BLaER1 treated with 17β-estradiol and CSF1 and Interleukin-3, amounts not matched to agents 10 nM and 100 nM (cell line): ENCODE measurements at regions not wholly inside any gene's neighbourhood (a gene's known extent, or its start where the extent isn't known, plus 50 kb on each side); places are given as distances from the start of the nearest gene placed in this dataset.
"Not testable (repeated sequence)": the region's sequence is repeated elsewhere in the genome, so short reads cannot be mapped to it uniquely, and the experiment has no call there.

Experiments
- H3K27ac ChIP-seq, 11 experiments: shearing (Covaris generic); formaldehyde crosslinking; 2 replicates each; pipeline ENCODE4 v1.8.1; 2022
- H3K27me3 ChIP-seq, 11 experiments: shearing (Covaris generic); formaldehyde crosslinking; 2 replicates each; pipeline ENCODE4 v1.8.1; 2022
- H3K36me3 ChIP-seq, 11 experiments: shearing (Covaris generic); formaldehyde crosslinking; 2 replicates each; pipeline ENCODE4 v1.8.1; 2022
- H3K4me1 ChIP-seq, 10 experiments: shearing (Covaris generic); formaldehyde crosslinking; 2 replicates each; pipeline ENCODE4 v1.8.1; 2022
- H3K4me2 ChIP-seq, 11 experiments: shearing (Covaris generic); formaldehyde crosslinking; 2 replicates each; pipeline ENCODE4 v1.8.1; 2022
- H3K4me3 ChIP-seq, 10 experiments: shearing (Covaris generic); formaldehyde crosslinking; 2 replicates each; pipeline ENCODE4 v1.8.1; 2022
- H3K9ac ChIP-seq, 11 experiments: shearing (Covaris generic); formaldehyde crosslinking; 2 replicates each; pipeline ENCODE4 v1.8.1; 2022
- H3K9me3 ChIP-seq, 11 experiments: shearing (Covaris generic); formaldehyde crosslinking; replicated peaks in 1 of 11; 2 replicates each; pipeline ENCODE4 v1.8.1; 2022
- H4K20me1 ChIP-seq, 11 experiments: shearing (Covaris generic); formaldehyde crosslinking; 2 replicates each; pipeline ENCODE4 v1.8.1; 2022
- Cebpa-rat ChIP-seq, 11 experiments: shearing (Covaris generic); IDR thresholded peaks; 2 replicates each; pipeline ENCODE4 v1.8.1; 2022

GRCh38 chr18:78793313-78794070, 186.1 kb upstream of the SALL3 start:
- no peaks in the 10 kb centered on the region; a peak in 2 of 22 replicates for H4K20me1 ChIP-seq
- no peak overlapping the region for H3K4me2 ChIP-seq
- no peak for TF ChIP-seq Cebpa-rat (IDR thresholded peaks at IDR 0.05)

GRCh38 chr18:78794071-78794430, 185.6 kb upstream of the SALL3 start:
- no peaks in the 10 kb centered on the region for H3K9me3 ChIP-seq
- H3K27ac ChIP-seq: no peak overlapping the region
- TF ChIP-seq Cebpa-rat (IDR thresholded peaks at IDR 0.05): no peak

More at GRCh38 chr18:78793313-78794070, 186.1 kb upstream of the SALL3 start:
- no peak overlapping the region for H3K27ac ChIP-seq
- no peaks in the 10 kb centered on the region for H3K36me3 ChIP-seq
- no peaks in the 10 kb centered on the region for H3K4me1 ChIP-seq
- H3K9me3 ChIP-seq: no peaks in the 10 kb centered on the region
- no peaks in the 10 kb centered on the region for H3K27me3 ChIP-seq
- H3K4me3 ChIP-seq: no peak overlapping the region
- H3K9ac ChIP-seq: no peak overlapping the region

GRCh38 chr18:78796693-78797455, 182.7 kb upstream of the SALL3 start:
- H3K4me2 ChIP-seq: no peak overlapping the region
- H3K4me1 ChIP-seq: no peaks in the 10 kb centered on the region
- H3K36me3 ChIP-seq: no peaks in the 10 kb centered on the region
- H3K9me3 ChIP-seq: no peaks in the 10 kb centered on the region
- no peaks in the 10 kb centered on the region for H3K27me3 ChIP-seq
- H3K9ac ChIP-seq: no peak overlapping the region
- H3K4me3 ChIP-seq: no peak overlapping the region
- no peak for TF ChIP-seq Cebpa-rat (IDR thresholded peaks at IDR 0.05)
- H4K20me1 ChIP-seq: no peaks in the 10 kb centered on the region; a peak in 2 of 22 replicates
- H3K27ac ChIP-seq: no peak overlapping the region

More at GRCh38 chr18:78794071-78794430, 185.6 kb upstream of the SALL3 start:
- H3K36me3 ChIP-seq: no peaks in the 10 kb centered on the region
- no peak overlapping the region for H3K4me3 ChIP-seq
- H4K20me1 ChIP-seq: no peaks in the 10 kb centered on the region; a peak in 2 of 22 replicates
- no peak overlapping the region for H3K9ac ChIP-seq
- H3K4me2 ChIP-seq: no peak overlapping the region
- H3K27me3 ChIP-seq: no peaks in the 10 kb centered on the region
- H3K4me1 ChIP-seq: no peaks in the 10 kb centered on the region

- H3K4me1 ChIP-seq: no peaks in the 10 kb centered on the region
- no peaks in the 10 kb centered on the region; a peak in 1 of 22 replicates for H4K20me1 ChIP-seq
- no peak overlapping the region for H3K4me2 ChIP-seq
- no peak overlapping the region for H3K9ac ChIP-seq
- H3K27me3 ChIP-seq: no peaks in the 10 kb centered on the region
- H3K36me3 ChIP-seq: no peaks in the 10 kb centered on the region
- no peaks in the 10 kb centered on the region for H3K9me3 ChIP-seq
- no peak for TF ChIP-seq Cebpa-rat (IDR thresholded peaks at IDR 0.05)
- H3K4me3 ChIP-seq: no peak overlapping the region
- no peak overlapping the region for H3K27ac ChIP-seq
Measured at GRCh38 chr18:78797499-78797898, 182.1 kb upstream of the SALL3 start.

- Histone ChIP-seq H3K27ac (no peak overlapping the region), H3K4me3 (no peak overlapping the region), H3K9ac (no peak overlapping the region), H3K4me1 (no peaks in the 10 kb centered on the region), H3K36me3 (no peaks in the 10 kb centered on the region), H3K9me3 (peaks cover 8 to 9% (median 8%) of the 10 kb centered on the region in 11 experiments; a peak in 20 of 22 replicates), H4K20me1 (no peaks in the 10 kb centered on the region), H3K4me2 (no peak overlapping the region), H3K27me3 (no peaks in the 10 kb centered on the region)
- TF ChIP-seq Cebpa-rat (IDR thresholded peaks at IDR 0.05): no peak
Measured at GRCh38 chr18:78798402-78799175, 181.0 kb upstream of the SALL3 start.

GRCh38 chr18:78799382-78800089, 180.1 kb upstream of the SALL3 start:
- Histone ChIP-seq H3K9me3 (peaks cover 17 to 18% (median 18%) of the 10 kb centered on the region in 11 experiments), H3K4me2 (no peak overlapping the region), H3K4me3 (no peak overlapping the region), H3K4me1 (peaks cover 0 to 1% (median 0%) of the 10 kb centered on the region in 10 experiments; a peak in 1 of 20 replicates), H4K20me1 (no peaks in the 10 kb centered on the region), H3K9ac (no peak overlapping the region), H3K27ac (no peak overlapping the region), H3K27me3 (no peaks in the 10 kb centered on the region), H3K36me3 (0 out of 22 replicates have a peak, but pooled peaks cover 0 to 2% (median 0%) of the 10 kb centered on the region in 11 experiments)
- TF ChIP-seq Cebpa-rat (IDR thresholded peaks at IDR 0.05): no peak

GRCh38 chr18:78800102-78800851, 179.3 kb upstream of the SALL3 start:
- not testable (repeated sequence) for H3K4me1 ChIP-seq, H4K20me1 ChIP-seq, H3K27ac ChIP-seq, H3K9ac ChIP-seq, H3K4me2 ChIP-seq, H3K4me3 ChIP-seq, H3K27me3 ChIP-seq, H3K36me3 ChIP-seq
- H3K9me3 ChIP-seq: peaks cover 24 to 26% (median 25%) of the 10 kb centered on the region in 11 experiments

GRCh38 chr18:78801011-78801410, 178.6 kb upstream of the SALL3 start:
- H3K27me3 ChIP-seq: no peaks in the 10 kb centered on the region
- H3K4me3 ChIP-seq: no peak overlapping the region
- H3K9ac ChIP-seq: no peak overlapping the region
- no peaks in the 10 kb centered on the region for H4K20me1 ChIP-seq
- H3K36me3 ChIP-seq: 0 out of 22 replicates have a peak, but pooled peaks cover 0 to 3% (median 0%) of the 10 kb centered on the region in 11 experiments
- H3K27ac ChIP-seq: no peak overlapping the region
- no peak overlapping the region for H3K4me2 ChIP-seq
- H3K9me3 ChIP-seq: peaks cover 28 to 33% (median 32%) of the 10 kb centered on the region in 11 experiments
- H3K4me1 ChIP-seq: peaks cover 9 to 16% (median 11%) of the 10 kb centered on the region in 10 experiments
- no peak for TF ChIP-seq Cebpa-rat (IDR thresholded peaks at IDR 0.05)
